HepG2 (cell line): ENCODE measurements at regions not wholly inside any gene's neighbourhood (a gene's known extent, or its start where the extent isn't known, plus 50 kb on each side); places are given as distances from the start of the nearest gene placed in this dataset.

Source experiments
- AGO2 ChIP-seq: fragments of 200-400 bp; formaldehyde crosslinking; optimal IDR thresholded peaks from 2 replicates; pipeline ENCODE3; 2017; ENCODE audit warnings: mild to moderate bottlenecking, low read depth, low read length, moderate library complexity
- ATF2 ChIP-seq: sonication (generic); formaldehyde crosslinking; IDR thresholded peaks from 2 replicates; pipeline ENCODE4 v1.4.0; 2020; ENCODE audit warnings: missing genetic modification reagents
- FOXJ3 ChIP-seq: sonication (generic); formaldehyde crosslinking; IDR thresholded peaks from 2 replicates; pipeline ENCODE4 v1.4.0; 2020; ENCODE audit warnings: missing genetic modification reagents, mild to moderate bottlenecking, borderline replicate concordance
- HMGA1 ChIP-seq: sonication (generic); formaldehyde crosslinking; conservative IDR thresholded peaks from 2 replicates; pipeline ENCODE4 v1.4.0; 2020; ENCODE audit warnings: missing genetic modification reagents
- JUNB ChIP-seq: sonication (generic); formaldehyde crosslinking; IDR thresholded peaks from 2 replicates; pipeline ENCODE4 v1.8.0; 2022; ENCODE audit warnings: missing genetic modification reagents, mild to moderate bottlenecking, borderline replicate concordance
- KLF6 ChIP-seq: IDR thresholded peaks from 2 replicates; pipeline ENCODE4 v1.8.0; 2016; ENCODE audit warnings: missing biosample characterization, missing genetic modification reagents
- NFKBIZ ChIP-seq: IDR thresholded peaks from 2 replicates; pipeline ENCODE4 v1.6.1; 2018; ENCODE audit warnings: missing genetic modification reagents, missing compliant biosample characterization
- NR2F6 ChIP-seq, 2 experiments: IDR thresholded peaks; 2 replicates each; pipeline ENCODE4 v1.6.1; 2016; ENCODE audit warnings: antibody characterized with exemption in 1 of 2, mild to moderate bottlenecking in 1 of 2
- PRDM4 ChIP-seq: sonication (generic); formaldehyde crosslinking; IDR thresholded peaks from 2 replicates; pipeline ENCODE4 v1.9.0; 2021; ENCODE audit warnings: missing genetic modification reagents, borderline replicate concordance
- SIX4 ChIP-seq: sonication (generic); formaldehyde crosslinking; IDR thresholded peaks from 2 replicates; pipeline ENCODE4 v1.4.0; 2020; ENCODE audit warnings: missing genetic modification reagents
- SKI ChIP-seq: fragments of 450-650 bp; IDR thresholded peaks from one replicate; pipeline ENCODE4 v1.6.1; 2018; ENCODE audit warnings: mild to moderate bottlenecking; ENCODE audit not compliant: partially characterized antibody
- SMARCC2 ChIP-seq: fragments of 450-650 bp; IDR thresholded peaks from 2 replicates; pipeline ENCODE4 v1.6.1; 2017; ENCODE audit warnings: antibody characterized with exemption, mild to moderate bottlenecking
- SRF ChIP-seq: IDR thresholded peaks from 2 replicates; pipeline ENCODE4 v1.6.1; 2011; ENCODE audit warnings: mild to moderate bottlenecking, low read depth, low read length, moderate library complexity
- THAP11 ChIP-seq: IDR thresholded peaks from 2 replicates; pipeline ENCODE4 v1.6.1; 2016; ENCODE audit warnings: missing biosample characterization, missing genetic modification reagents
- ZFP1 ChIP-seq: IDR thresholded peaks from 2 replicates; pipeline ENCODE4 v1.6.1; 2016
- ZNF10 ChIP-seq: sonication (generic); formaldehyde crosslinking; IDR thresholded peaks from 2 replicates; pipeline ENCODE4 v1.4.0; 2020; ENCODE audit warnings: mild to moderate bottlenecking, low read depth, missing genetic modification reagents, borderline replicate concordance
- ZNF513 ChIP-seq: sonication (generic); formaldehyde crosslinking; conservative IDR thresholded peaks from 2 replicates; pipeline ENCODE4 v1.5.0; 2020; ENCODE audit warnings: missing genetic modification reagents
- ZNF567 ChIP-seq: sonication (generic); formaldehyde crosslinking; IDR thresholded peaks from 2 replicates; pipeline ENCODE4 v1.8.1; 2023; ENCODE audit warnings: mild to moderate bottlenecking, missing genetic modification reagents, borderline replicate concordance
- ZNF639 ChIP-seq: conservative IDR thresholded peaks from 2 replicates; pipeline ENCODE4 v1.6.1; 2018; ENCODE audit warnings: missing genetic modification reagents
- ZNF670 ChIP-seq: sonication (generic); formaldehyde crosslinking; IDR thresholded peaks from 2 replicates; pipeline ENCODE4 v1.8.0; 2022; ENCODE audit warnings: mild to moderate bottlenecking, missing genetic modification reagents, borderline replicate concordance
- ZSCAN22 ChIP-seq: sonication (generic); formaldehyde crosslinking; IDR thresholded peaks from 2 replicates; pipeline ENCODE4 v1.4.0; 2020; ENCODE audit warnings: mild to moderate bottlenecking, missing genetic modification reagents

- TF ChIP-seq ZNF639 (CRISPR knock-in tag) = no peak
- no peak for TF ChIP-seq ZNF567 (CRISPR knock-in tag)
- TF ChIP-seq NR2F6 (IDR thresholded peaks at IDR 0.05) = peak; percentile 58
- TF ChIP-seq NR2F6 (CRISPR knock-in tag; IDR thresholded peaks at IDR 0.05) = peak; percentile 48; the same call in 1 of the 2 replicates
- TF ChIP-seq ZNF670 (CRISPR knock-in tag) = 0 out of 2 replicates have a peak, but pooled peaks have one; percentile 39
- peak; percentile 76; the same call in 1 of the 2 replicates for TF ChIP-seq ZFP1 (CRISPR knock-in tag)
- peak; percentile 87 for TF ChIP-seq SKI
- peak; percentile 94; the same call in 1 of the 2 replicates for TF ChIP-seq FOXJ3 (CRISPR knock-in tag)
- peak; percentile 87 for TF ChIP-seq ATF2 (CRISPR knock-in tag)
- TF ChIP-seq AGO2 = no peak
- no peak for TF ChIP-seq HMGA1 (CRISPR knock-in tag)
- 0 out of 2 replicates have a peak, but pooled peaks have one; percentile 67 for TF ChIP-seq NFKBIZ (CRISPR knock-in tag)
- TF ChIP-seq SMARCC2 = no peak
- TF ChIP-seq ZNF10 (CRISPR knock-in tag) = no peak
- TF ChIP-seq SRF = no peak
- peak; percentile 60 for TF ChIP-seq THAP11
- no peak for TF ChIP-seq PRDM4 (CRISPR knock-in tag)
- peak; percentile 22; the same call in 1 of the 2 replicates for TF ChIP-seq KLF6 (CRISPR knock-in tag)
- no peak for TF ChIP-seq JUNB (CRISPR knock-in tag)
- no peak for TF ChIP-seq SIX4
- TF ChIP-seq ZSCAN22 (CRISPR knock-in tag) = no peak
- TF ChIP-seq ZNF513 (CRISPR knock-in tag) = no peak
Observed at GRCh38 chr2:122433123-122433754, 677.8 kb downstream of the TSN start (continued).
